ENCODE measurements at regions not wholly inside any gene's neighbourhood (a gene's known extent, or its start where the extent isn't known, plus 50 kb on each side); places are given as distances from the start of the nearest gene placed in this dataset.

DNA sequence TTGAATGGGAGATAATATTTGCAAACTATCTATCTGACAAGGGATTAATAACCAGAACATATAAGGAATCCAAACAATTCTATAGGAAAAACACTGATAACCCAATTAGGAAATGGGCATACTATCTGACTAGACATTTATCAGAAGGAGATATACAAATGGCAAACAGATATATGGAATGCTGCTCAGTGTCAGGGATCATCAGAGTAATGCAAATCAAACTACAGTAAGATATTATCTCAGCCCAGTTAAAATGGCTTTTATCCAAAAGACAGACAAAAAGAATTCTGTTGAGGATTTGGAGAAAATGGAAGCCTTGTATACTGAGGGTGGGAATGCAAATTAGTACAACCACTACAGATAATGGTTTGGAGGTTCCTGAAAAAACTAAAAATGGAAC lies 758.0 kb upstream of the B3GALT2 start:
- no peak for TF ChIP-seq HIVEP1 (CRISPR knock-in tag; IDR thresholded peaks at IDR 0.05)
- TF ChIP-seq ZNF324 (CRISPR knock-in tag; IDR thresholded peaks at IDR 0.05) = no peak
- TF ChIP-seq, protein P1, sequence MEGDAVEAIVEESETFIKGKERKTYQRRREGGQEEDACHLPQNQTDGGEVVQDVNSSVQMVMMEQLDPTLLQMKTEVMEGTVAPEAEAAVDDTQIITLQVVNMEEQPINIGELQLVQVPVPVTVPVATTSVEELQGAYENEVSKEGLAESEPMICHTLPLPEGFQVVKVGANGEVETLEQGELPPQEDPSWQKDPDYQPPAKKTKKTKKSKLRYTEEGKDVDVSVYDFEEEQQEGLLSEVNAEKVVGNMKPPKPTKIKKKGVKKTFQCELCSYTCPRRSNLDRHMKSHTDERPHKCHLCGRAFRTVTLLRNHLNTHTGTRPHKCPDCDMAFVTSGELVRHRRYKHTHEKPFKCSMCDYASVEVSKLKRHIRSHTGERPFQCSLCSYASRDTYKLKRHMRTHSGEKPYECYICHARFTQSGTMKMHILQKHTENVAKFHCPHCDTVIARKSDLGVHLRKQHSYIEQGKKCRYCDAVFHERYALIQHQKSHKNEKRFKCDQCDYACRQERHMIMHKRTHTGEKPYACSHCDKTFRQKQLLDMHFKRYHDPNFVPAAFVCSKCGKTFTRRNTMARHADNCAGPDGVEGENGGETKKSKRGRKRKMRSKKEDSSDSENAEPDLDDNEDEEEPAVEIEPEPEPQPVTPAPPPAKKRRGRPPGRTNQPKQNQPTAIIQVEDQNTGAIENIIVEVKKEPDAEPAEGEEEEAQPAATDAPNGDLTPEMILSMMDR (IDR thresholded peaks at IDR 0.05 in 2 of 3, conservative IDR thresholded peaks at IDR 0.05 in 1 of 3; ENCODE audit: insufficient read depth in 2 of 3, low read depth in 1 of 3, low read length in 3 of 3) = no peak
- TF ChIP-seq, protein P2, sequence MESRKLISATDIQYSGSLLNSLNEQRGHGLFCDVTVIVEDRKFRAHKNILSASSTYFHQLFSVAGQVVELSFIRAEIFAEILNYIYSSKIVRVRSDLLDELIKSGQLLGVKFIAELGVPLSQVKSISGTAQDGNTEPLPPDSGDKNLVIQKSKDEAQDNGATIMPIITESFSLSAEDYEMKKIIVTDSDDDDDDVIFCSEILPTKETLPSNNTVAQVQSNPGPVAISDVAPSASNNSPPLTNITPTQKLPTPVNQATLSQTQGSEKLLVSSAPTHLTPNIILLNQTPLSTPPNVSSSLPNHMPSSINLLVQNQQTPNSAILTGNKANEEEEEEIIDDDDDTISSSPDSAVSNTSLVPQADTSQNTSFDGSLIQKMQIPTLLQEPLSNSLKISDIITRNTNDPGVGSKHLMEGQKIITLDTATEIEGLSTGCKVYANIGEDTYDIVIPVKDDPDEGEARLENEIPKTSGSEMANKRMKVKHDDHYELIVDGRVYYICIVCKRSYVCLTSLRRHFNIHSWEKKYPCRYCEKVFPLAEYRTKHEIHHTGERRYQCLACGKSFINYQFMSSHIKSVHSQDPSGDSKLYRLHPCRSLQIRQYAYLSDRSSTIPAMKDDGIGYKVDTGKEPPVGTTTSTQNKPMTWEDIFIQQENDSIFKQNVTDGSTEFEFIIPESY (CRISPR knock-in tag; IDR thresholded peaks at IDR 0.05) = no peak
- TF ChIP-seq MCM7 (IDR thresholded peaks at IDR 0.05) = no peak
- TF ChIP-seq, protein P3, sequence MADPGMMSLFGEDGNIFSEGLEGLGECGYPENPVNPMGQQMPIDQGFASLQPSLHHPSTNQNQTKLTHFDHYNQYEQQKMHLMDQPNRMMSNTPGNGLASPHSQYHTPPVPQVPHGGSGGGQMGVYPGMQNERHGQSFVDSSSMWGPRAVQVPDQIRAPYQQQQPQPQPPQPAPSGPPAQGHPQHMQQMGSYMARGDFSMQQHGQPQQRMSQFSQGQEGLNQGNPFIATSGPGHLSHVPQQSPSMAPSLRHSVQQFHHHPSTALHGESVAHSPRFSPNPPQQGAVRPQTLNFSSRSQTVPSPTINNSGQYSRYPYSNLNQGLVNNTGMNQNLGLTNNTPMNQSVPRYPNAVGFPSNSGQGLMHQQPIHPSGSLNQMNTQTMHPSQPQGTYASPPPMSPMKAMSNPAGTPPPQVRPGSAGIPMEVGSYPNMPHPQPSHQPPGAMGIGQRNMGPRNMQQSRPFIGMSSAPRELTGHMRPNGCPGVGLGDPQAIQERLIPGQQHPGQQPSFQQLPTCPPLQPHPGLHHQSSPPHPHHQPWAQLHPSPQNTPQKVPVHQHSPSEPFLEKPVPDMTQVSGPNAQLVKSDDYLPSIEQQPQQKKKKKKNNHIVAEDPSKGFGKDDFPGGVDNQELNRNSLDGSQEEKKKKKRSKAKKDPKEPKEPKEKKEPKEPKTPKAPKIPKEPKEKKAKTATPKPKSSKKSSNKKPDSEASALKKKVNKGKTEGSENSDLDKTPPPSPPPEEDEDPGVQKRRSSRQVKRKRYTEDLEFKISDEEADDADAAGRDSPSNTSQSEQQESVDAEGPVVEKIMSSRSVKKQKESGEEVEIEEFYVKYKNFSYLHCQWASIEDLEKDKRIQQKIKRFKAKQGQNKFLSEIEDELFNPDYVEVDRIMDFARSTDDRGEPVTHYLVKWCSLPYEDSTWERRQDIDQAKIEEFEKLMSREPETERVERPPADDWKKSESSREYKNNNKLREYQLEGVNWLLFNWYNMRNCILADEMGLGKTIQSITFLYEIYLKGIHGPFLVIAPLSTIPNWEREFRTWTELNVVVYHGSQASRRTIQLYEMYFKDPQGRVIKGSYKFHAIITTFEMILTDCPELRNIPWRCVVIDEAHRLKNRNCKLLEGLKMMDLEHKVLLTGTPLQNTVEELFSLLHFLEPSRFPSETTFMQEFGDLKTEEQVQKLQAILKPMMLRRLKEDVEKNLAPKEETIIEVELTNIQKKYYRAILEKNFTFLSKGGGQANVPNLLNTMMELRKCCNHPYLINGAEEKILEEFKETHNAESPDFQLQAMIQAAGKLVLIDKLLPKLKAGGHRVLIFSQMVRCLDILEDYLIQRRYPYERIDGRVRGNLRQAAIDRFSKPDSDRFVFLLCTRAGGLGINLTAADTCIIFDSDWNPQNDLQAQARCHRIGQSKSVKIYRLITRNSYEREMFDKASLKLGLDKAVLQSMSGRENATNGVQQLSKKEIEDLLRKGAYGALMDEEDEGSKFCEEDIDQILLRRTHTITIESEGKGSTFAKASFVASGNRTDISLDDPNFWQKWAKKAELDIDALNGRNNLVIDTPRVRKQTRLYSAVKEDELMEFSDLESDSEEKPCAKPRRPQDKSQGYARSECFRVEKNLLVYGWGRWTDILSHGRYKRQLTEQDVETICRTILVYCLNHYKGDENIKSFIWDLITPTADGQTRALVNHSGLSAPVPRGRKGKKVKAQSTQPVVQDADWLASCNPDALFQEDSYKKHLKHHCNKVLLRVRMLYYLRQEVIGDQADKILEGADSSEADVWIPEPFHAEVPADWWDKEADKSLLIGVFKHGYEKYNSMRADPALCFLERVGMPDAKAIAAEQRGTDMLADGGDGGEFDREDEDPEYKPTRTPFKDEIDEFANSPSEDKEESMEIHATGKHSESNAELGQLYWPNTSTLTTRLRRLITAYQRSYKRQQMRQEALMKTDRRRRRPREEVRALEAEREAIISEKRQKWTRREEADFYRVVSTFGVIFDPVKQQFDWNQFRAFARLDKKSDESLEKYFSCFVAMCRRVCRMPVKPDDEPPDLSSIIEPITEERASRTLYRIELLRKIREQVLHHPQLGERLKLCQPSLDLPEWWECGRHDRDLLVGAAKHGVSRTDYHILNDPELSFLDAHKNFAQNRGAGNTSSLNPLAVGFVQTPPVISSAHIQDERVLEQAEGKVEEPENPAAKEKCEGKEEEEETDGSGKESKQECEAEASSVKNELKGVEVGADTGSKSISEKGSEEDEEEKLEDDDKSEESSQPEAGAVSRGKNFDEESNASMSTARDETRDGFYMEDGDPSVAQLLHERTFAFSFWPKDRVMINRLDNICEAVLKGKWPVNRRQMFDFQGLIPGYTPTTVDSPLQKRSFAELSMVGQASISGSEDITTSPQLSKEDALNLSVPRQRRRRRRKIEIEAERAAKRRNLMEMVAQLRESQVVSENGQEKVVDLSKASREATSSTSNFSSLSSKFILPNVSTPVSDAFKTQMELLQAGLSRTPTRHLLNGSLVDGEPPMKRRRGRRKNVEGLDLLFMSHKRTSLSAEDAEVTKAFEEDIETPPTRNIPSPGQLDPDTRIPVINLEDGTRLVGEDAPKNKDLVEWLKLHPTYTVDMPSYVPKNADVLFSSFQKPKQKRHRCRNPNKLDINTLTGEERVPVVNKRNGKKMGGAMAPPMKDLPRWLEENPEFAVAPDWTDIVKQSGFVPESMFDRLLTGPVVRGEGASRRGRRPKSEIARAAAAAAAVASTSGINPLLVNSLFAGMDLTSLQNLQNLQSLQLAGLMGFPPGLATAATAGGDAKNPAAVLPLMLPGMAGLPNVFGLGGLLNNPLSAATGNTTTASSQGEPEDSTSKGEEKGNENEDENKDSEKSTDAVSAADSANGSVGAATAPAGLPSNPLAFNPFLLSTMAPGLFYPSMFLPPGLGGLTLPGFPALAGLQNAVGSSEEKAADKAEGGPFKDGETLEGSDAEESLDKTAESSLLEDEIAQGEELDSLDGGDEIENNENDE (IDR thresholded peaks at IDR 0.05; ENCODE audit: low read depth, low read length) = no peak
- TF ChIP-seq HMG20A (CRISPR knock-in tag; conservative IDR thresholded peaks at IDR 0.05) = no peak
- TF ChIP-seq ZNF354B (CRISPR knock-in tag; IDR thresholded peaks at IDR 0.05) = no peak
- TF ChIP-seq SNRNP70 (optimal IDR thresholded peaks at IDR 0.05; ENCODE audit: low read depth, low read length) = no peak
- TF ChIP-seq, protein P4, sequence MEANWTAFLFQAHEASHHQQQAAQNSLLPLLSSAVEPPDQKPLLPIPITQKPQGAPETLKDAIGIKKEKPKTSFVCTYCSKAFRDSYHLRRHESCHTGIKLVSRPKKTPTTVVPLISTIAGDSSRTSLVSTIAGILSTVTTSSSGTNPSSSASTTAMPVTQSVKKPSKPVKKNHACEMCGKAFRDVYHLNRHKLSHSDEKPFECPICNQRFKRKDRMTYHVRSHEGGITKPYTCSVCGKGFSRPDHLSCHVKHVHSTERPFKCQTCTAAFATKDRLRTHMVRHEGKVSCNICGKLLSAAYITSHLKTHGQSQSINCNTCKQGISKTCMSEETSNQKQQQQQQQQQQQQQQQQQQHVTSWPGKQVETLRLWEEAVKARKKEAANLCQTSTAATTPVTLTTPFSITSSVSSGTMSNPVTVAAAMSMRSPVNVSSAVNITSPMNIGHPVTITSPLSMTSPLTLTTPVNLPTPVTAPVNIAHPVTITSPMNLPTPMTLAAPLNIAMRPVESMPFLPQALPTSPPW (CRISPR knock-in tag; IDR thresholded peaks at IDR 0.05) = no peak
- TF ChIP-seq NCOR1 (IDR thresholded peaks at IDR 0.05) = no peak

All from K562 (cell line).